ENCODE measurements at regions not wholly inside any gene's neighbourhood (a gene's known extent, or its start where the extent isn't known, plus 50 kb on each side); places are given as distances from the start of the nearest gene placed in this dataset.

DNA sequence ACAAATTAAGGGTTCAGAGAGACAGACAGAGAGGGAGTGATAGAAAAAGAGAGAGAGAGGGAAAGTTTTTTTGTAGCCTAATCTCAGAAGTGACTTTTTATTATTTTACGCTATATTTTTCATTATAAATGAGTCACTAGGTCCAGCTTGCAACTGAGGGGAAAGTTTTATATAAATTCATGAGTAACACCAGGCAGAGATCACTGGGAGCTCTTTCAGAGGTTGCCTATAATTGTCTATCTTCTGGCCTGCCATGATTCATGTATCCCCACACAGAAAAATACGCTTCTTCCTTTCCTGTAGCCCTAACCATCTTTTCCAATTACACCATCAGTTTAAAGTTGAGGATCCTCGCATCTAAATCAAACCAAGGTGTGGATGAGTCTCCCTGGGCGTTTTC lies 467.9 kb downstream of the SLITRK1 start:
- TF ChIP-seq GABPA (IDR thresholded peaks at IDR 0.05; ENCODE audit: low read depth), result no peak
- TF ChIP-seq, protein P1, sequence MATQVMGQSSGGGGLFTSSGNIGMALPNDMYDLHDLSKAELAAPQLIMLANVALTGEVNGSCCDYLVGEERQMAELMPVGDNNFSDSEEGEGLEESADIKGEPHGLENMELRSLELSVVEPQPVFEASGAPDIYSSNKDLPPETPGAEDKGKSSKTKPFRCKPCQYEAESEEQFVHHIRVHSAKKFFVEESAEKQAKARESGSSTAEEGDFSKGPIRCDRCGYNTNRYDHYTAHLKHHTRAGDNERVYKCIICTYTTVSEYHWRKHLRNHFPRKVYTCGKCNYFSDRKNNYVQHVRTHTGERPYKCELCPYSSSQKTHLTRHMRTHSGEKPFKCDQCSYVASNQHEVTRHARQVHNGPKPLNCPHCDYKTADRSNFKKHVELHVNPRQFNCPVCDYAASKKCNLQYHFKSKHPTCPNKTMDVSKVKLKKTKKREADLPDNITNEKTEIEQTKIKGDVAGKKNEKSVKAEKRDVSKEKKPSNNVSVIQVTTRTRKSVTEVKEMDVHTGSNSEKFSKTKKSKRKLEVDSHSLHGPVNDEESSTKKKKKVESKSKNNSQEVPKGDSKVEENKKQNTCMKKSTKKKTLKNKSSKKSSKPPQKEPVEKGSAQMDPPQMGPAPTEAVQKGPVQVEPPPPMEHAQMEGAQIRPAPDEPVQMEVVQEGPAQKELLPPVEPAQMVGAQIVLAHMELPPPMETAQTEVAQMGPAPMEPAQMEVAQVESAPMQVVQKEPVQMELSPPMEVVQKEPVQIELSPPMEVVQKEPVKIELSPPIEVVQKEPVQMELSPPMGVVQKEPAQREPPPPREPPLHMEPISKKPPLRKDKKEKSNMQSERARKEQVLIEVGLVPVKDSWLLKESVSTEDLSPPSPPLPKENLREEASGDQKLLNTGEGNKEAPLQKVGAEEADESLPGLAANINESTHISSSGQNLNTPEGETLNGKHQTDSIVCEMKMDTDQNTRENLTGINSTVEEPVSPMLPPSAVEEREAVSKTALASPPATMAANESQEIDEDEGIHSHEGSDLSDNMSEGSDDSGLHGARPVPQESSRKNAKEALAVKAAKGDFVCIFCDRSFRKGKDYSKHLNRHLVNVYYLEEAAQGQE (IDR thresholded peaks at IDR 0.05; ENCODE audit: insufficient replicate concordance, low read depth), result no peak
- TF ChIP-seq POLR2AphosphoS5 (IDR thresholded peaks at IDR 0.05; ENCODE audit: low read depth), result no peak
- no peak for TF ChIP-seq SPI1 (IDR thresholded peaks at IDR 0.05; ENCODE audit: borderline replicate concordance, low read depth)
- TF ChIP-seq, protein P2, sequence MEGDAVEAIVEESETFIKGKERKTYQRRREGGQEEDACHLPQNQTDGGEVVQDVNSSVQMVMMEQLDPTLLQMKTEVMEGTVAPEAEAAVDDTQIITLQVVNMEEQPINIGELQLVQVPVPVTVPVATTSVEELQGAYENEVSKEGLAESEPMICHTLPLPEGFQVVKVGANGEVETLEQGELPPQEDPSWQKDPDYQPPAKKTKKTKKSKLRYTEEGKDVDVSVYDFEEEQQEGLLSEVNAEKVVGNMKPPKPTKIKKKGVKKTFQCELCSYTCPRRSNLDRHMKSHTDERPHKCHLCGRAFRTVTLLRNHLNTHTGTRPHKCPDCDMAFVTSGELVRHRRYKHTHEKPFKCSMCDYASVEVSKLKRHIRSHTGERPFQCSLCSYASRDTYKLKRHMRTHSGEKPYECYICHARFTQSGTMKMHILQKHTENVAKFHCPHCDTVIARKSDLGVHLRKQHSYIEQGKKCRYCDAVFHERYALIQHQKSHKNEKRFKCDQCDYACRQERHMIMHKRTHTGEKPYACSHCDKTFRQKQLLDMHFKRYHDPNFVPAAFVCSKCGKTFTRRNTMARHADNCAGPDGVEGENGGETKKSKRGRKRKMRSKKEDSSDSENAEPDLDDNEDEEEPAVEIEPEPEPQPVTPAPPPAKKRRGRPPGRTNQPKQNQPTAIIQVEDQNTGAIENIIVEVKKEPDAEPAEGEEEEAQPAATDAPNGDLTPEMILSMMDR (IDR thresholded peaks at IDR 0.05; ENCODE audit: insufficient read depth, low read length), result no peak
- Histone ChIP-seq H3K27ac (replicated peaks) (no peak overlapping the region), H3K27me3 (ENCODE audit: insufficient read depth, poor library complexity, severe bottlenecking) (no peaks in the 10 kb centered on the region), H3K4me3 (replicated peaks; ENCODE audit: insufficient read depth, low read length) (no peak overlapping the region)
- DNase-seq (ENCODE audit: low read depth in 1 of 2, low spot score in 1 of 2), result no peak

DNA sequence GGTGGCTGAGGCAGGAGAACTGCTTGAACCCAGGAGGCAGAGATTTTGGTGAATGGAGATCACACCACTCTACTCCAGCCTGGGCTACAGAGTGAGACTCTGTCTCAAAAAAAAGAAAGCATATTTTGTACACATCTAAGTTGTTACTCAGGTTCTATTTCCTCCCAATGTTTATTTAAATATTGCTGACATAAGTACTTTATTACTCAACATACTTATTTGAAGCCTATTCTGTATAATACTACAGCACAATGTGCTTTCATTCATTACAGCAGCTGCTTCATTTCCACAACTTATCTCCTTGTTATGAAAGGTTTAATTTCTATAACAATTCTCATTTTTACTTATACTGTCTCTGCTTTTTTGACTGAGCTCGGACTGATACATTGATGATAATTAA lies 495.7 kb downstream of the SLITRK1 start:
- H3K27me3 ChIP-seq (ENCODE audit: insufficient read depth, poor library complexity, severe bottlenecking), result no peaks in the 10 kb centered on the region
- DNase-seq (ENCODE audit: low read depth in 1 of 2, low spot score in 1 of 2), result no peak

DNA sequence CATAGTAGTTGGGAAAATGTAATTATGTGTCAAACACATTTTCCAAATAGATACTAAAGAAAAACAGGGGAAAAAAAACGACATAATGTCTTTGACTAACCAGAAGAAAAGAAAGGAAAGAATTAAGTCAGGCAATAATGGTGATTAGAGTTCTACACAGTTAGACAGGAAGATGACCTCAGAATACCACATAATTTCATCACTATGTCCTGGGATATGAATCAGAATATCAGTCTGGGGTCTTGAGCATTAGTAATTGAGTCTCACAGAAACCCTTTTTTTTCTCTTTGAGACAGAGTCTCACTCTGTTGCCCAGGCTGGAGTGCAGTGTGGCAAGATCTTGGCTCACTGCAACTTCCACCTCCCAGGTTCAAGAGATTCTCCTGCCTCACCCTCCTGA lies 503.4 kb downstream of the SLITRK1 start:
- no peak overlapping the region for H3K4me3 ChIP-seq (replicated peaks; ENCODE audit: insufficient read depth, low read length)
- H3K27me3 ChIP-seq (ENCODE audit: insufficient read depth, poor library complexity, severe bottlenecking), result no peaks in the 10 kb centered on the region
- no peak for DNase-seq (ENCODE audit: low read depth in 1 of 2, low spot score in 1 of 2)
- TF ChIP-seq, protein P2 (IDR thresholded peaks at IDR 0.05; ENCODE audit: insufficient read depth, low read length), result no peak
- TF ChIP-seq POLR2AphosphoS5 (IDR thresholded peaks at IDR 0.05; ENCODE audit: low read depth), result no peak
- TF ChIP-seq, protein P1 (IDR thresholded peaks at IDR 0.05; ENCODE audit: insufficient replicate concordance, low read depth), result no peak
- no peak for TF ChIP-seq GABPA (IDR thresholded peaks at IDR 0.05; ENCODE audit: low read depth)
- TF ChIP-seq SPI1 (IDR thresholded peaks at IDR 0.05; ENCODE audit: borderline replicate concordance, low read depth), result no peak
- H3K27ac ChIP-seq (replicated peaks), result no peak overlapping the region

More for the DNA sequence above, 495.7 kb downstream of the SLITRK1 start:
- Histone ChIP-seq H3K4me3 (replicated peaks; ENCODE audit: insufficient read depth, low read length) (no peak overlapping the region), H3K27ac (replicated peaks) (no peak overlapping the region)
- TF ChIP-seq SPI1 (IDR thresholded peaks at IDR 0.05; ENCODE audit: borderline replicate concordance, low read depth) (no peak), GABPA (IDR thresholded peaks at IDR 0.05; ENCODE audit: low read depth) (no peak), POLR2AphosphoS5 (IDR thresholded peaks at IDR 0.05; ENCODE audit: low read depth) (no peak)
- TF ChIP-seq, protein P1 (IDR thresholded peaks at IDR 0.05; ENCODE audit: insufficient replicate concordance, low read depth), result no peak
- TF ChIP-seq, protein P2 (IDR thresholded peaks at IDR 0.05; ENCODE audit: insufficient read depth, low read length), result no peak

Measured in HL-60 (cell line).